ENCODE measurements at regions not wholly inside any gene's neighbourhood (a gene's known extent, or its start where the extent isn't known, plus 50 kb on each side); places are given as distances from the start of the nearest gene placed in this dataset.

GRCh38 chr11:15840966-15841365 is 515.4 kb downstream of the SOX6 start:
- Mint-ChIP-seq H3K36me3 (ENCODE audit: low read depth) (no peaks in the 10 kb centered on the region), H3K9me3 (no peaks in the 10 kb centered on the region), H3K27ac (no peak overlapping the region), H3K4me1 (ENCODE audit: low read depth) (no peaks in the 10 kb centered on the region), H3K4me3 (no peak overlapping the region), H3K27me3 (no peaks in the 10 kb centered on the region)
- ChIA-PET POLR2A (no interaction called here), CTCF (no interaction called here)
- Histone ChIP-seq H3K27me3 (ENCODE audit: control insufficient read depth in 1 of 2, insufficient read depth in 2 of 2, low read length in 2 of 2) (peaks cover 0 to 4% of the 10 kb centered on the region in 2 experiments), H3K4me3 (ENCODE audit: low read length) (no peak overlapping the region), H3K27ac (ENCODE audit: low read depth in 1 of 2, low read length in 2 of 2) (no peak overlapping the region), H3K4me1 (ENCODE audit: insufficient read depth, low read length) (no peaks in the 10 kb centered on the region), H3K36me3 (ENCODE audit: insufficient read depth, low read length) (no peaks in the 10 kb centered on the region), H3K9me3 (ENCODE audit: control insufficient read depth in 1 of 2, insufficient read depth in 1 of 2, low read length in 2 of 2) (peaks cover 0 to 3% of the 10 kb centered on the region in 2 experiments)
- TF ChIP-seq, protein P1, sequence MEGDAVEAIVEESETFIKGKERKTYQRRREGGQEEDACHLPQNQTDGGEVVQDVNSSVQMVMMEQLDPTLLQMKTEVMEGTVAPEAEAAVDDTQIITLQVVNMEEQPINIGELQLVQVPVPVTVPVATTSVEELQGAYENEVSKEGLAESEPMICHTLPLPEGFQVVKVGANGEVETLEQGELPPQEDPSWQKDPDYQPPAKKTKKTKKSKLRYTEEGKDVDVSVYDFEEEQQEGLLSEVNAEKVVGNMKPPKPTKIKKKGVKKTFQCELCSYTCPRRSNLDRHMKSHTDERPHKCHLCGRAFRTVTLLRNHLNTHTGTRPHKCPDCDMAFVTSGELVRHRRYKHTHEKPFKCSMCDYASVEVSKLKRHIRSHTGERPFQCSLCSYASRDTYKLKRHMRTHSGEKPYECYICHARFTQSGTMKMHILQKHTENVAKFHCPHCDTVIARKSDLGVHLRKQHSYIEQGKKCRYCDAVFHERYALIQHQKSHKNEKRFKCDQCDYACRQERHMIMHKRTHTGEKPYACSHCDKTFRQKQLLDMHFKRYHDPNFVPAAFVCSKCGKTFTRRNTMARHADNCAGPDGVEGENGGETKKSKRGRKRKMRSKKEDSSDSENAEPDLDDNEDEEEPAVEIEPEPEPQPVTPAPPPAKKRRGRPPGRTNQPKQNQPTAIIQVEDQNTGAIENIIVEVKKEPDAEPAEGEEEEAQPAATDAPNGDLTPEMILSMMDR (IDR thresholded peaks at IDR 0.05) = no peak
- intact Hi-C loops (cut with DNase I, micrococcal nuclease) = no loop called here
- DNase-seq (no peak), ATAC-seq (ENCODE audit: poor library complexity) (no peak)

GRCh38 chr11:15841931-15842740 is 514.2 kb downstream of the SOX6 start:
- H3K27me3 ChIP-seq (ENCODE audit: control insufficient read depth in 1 of 2, insufficient read depth in 2 of 2, low read length in 2 of 2) = peaks cover 0 to 4% of the 10 kb centered on the region in 2 experiments
- H3K36me3 Mint-ChIP-seq (ENCODE audit: low read depth) = no peaks in the 10 kb centered on the region
- H3K27me3 Mint-ChIP-seq = no peaks in the 10 kb centered on the region
- no peaks in the 10 kb centered on the region for H3K9me3 Mint-ChIP-seq
- ATAC-seq (ENCODE audit: poor library complexity) (no peak), DNase-seq (no peak)
- no peak overlapping the region for H3K27ac Mint-ChIP-seq
- CTCF ChIA-PET = no interaction called here
- no peaks in the 10 kb centered on the region for H3K4me1 ChIP-seq (ENCODE audit: insufficient read depth, low read length)
- no peaks in the 10 kb centered on the region for H3K4me1 Mint-ChIP-seq (ENCODE audit: low read depth)
- no peak overlapping the region for H3K4me3 ChIP-seq (ENCODE audit: low read length)
- H3K4me3 Mint-ChIP-seq = no peak overlapping the region
- TF ChIP-seq, protein P1 (IDR thresholded peaks at IDR 0.05) = no peak
- H3K27ac ChIP-seq (ENCODE audit: low read depth in 1 of 2, low read length in 2 of 2) = no peak overlapping the region
- intact Hi-C loops (cut with DNase I, micrococcal nuclease) = no loop called here
- peaks cover 0 to 3% of the 10 kb centered on the region in 2 experiments for H3K9me3 ChIP-seq (ENCODE audit: control insufficient read depth in 1 of 2, insufficient read depth in 1 of 2, low read length in 2 of 2)
- no peaks in the 10 kb centered on the region for H3K36me3 ChIP-seq (ENCODE audit: insufficient read depth, low read length)
- POLR2A ChIA-PET = no interaction called here

- Histone ChIP-seq H3K27ac (ENCODE audit: low read depth in 1 of 2, low read length in 2 of 2) (no peak overlapping the region), H3K27me3 (ENCODE audit: control insufficient read depth in 1 of 2, insufficient read depth in 2 of 2, low read length in 2 of 2) (peaks cover 0 to 4% of the 10 kb centered on the region in 2 experiments), H3K4me3 (ENCODE audit: low read length) (no peak overlapping the region), H3K9me3 (ENCODE audit: control insufficient read depth in 1 of 2, insufficient read depth in 1 of 2, low read length in 2 of 2) (peaks cover 0 to 3% of the 10 kb centered on the region in 2 experiments), H3K4me1 (ENCODE audit: insufficient read depth, low read length) (no peaks in the 10 kb centered on the region), H3K36me3 (ENCODE audit: insufficient read depth, low read length) (no peaks in the 10 kb centered on the region)
- intact Hi-C loops (cut with DNase I, micrococcal nuclease) = no loop called here
- no peak for DNase-seq
- no peak overlapping the region for H3K27ac Mint-ChIP-seq
- no peak for ATAC-seq (ENCODE audit: poor library complexity)
- H3K36me3 Mint-ChIP-seq (ENCODE audit: low read depth) = no peaks in the 10 kb centered on the region
- H3K9me3 Mint-ChIP-seq = no peaks in the 10 kb centered on the region
- no peak overlapping the region for H3K4me3 Mint-ChIP-seq
- CTCF ChIA-PET = no interaction called here
- TF ChIP-seq, protein P1 (IDR thresholded peaks at IDR 0.05) = no peak
- POLR2A ChIA-PET = no interaction called here
- no peaks in the 10 kb centered on the region for H3K4me1 Mint-ChIP-seq (ENCODE audit: low read depth)
- H3K27me3 Mint-ChIP-seq = no peaks in the 10 kb centered on the region
These were observed 513.0 kb downstream of the SOX6 start for GRCh38 chr11:15843309-15843872.
